Left lung (tissue), 4 donors: ENCODE measurements at regions not wholly inside any gene's neighbourhood (a gene's known extent, or its start where the extent isn't known, plus 50 kb on each side); places are given as distances from the start of the nearest gene placed in this dataset.

ENCODE experiments used
- ATAC-seq: fragments of 200-7000 bp; cut with Tn5 transposase; one replicate; pipeline ENCODE4 v1.9.1; 2020; ENCODE audit warnings: moderate library complexity
- DNase-seq, 4 donors: peaks; one replicate each; pipeline ENCODE4 v3.0.0-alpha.2; 2013 to 2020
- H3K27ac ChIP-seq, 2 donors: fragments of 200-600 bp; sonication (generic) in 1 of 2; one replicate each; pipeline versions ENCODE4 v1.5.0 to v1.8.0; 2020 to 2021
- H3K27me3 ChIP-seq, 2 donors: fragments of 200-600 bp; sonication (generic) in 1 of 2; one replicate each; pipeline versions ENCODE4 v1.5.0 to v1.8.0; 2020 to 2021
- H3K36me3 ChIP-seq, 2 donors: fragments of 200-600 bp; sonication (generic) in 1 of 2; one replicate each; pipeline versions ENCODE4 v1.5.0 to v1.8.0; 2020 to 2021
- H3K4me1 ChIP-seq, 2 donors: fragments of 200-600 bp; one replicate each; pipeline ENCODE4 v1.8.0; 2021
- H3K4me3 ChIP-seq, 2 donors: fragments of 200-600 bp; sonication (generic) in 1 of 2; one replicate each; pipeline versions ENCODE4 v1.5.0 to v1.8.0; 2020 to 2021; ENCODE audit warnings: mild to moderate bottlenecking in 1 of 2
- H3K9me3 ChIP-seq, 2 donors: fragments of 200-600 bp; sonication (generic) in 1 of 2; one replicate each; pipeline versions ENCODE4 v1.5.0 to v1.8.0; 2020 to 2021
- CTCF ChIP-seq, 2 donors: fragments of 200-600 bp; sonication (generic) in 1 of 2; IDR thresholded peaks; one replicate each; pipeline versions ENCODE4 v1.5.0 to v1.8.0; 2021; ENCODE audit warnings: antibody characterized with exemption in 2 of 2
- intact Hi-C, 2 donors: fragments of 100-400 bp; cut with DNase I; formaldehyde crosslinking; loops; one replicate each; pipeline versions ENCODE4 v1.11.2 to v1.14.2; 2022
- donor health status: DM: no; HTN: yes; CAD: no.
- donor health status: DM: no; HTN: no; CAD: no.

- peak in 2 of 4 donors; percentile 32 to 37 for DNase-seq
Measured at GRCh38 chr3:109728861-109729494, 391.6 kb upstream of the DPPA4 start.

GRCh38 chr3:109731639-109732473, 394.5 kb upstream of the DPPA4 start:
- DNase-seq (peak in 2 of 4 donors; percentile 20 to 49), ATAC-seq (peak; percentile 91)
- peak; percentile 76 to 84 for TF ChIP-seq CTCF (IDR thresholded peaks at IDR 0.05)
- intact Hi-C loops, result no loop called here
- Histone ChIP-seq H3K36me3 (no peaks in the 10 kb centered on the region), H3K27ac (no peak overlapping the region), H3K4me3 (no peak overlapping the region), H3K9me3 (peaks cover 0 to under 1% of the 10 kb centered on the region in 2 donors), H3K4me1 (no peaks in the 10 kb centered on the region), H3K27me3 (no peaks in the 10 kb centered on the region)

More at GRCh38 chr3:109728861-109729494, 391.6 kb upstream of the DPPA4 start:
- no peaks in the 10 kb centered on the region for H3K27me3 ChIP-seq
- TF ChIP-seq CTCF (IDR thresholded peaks at IDR 0.05), result no peak
- no peak overlapping the region for H3K27ac ChIP-seq
- H3K36me3 ChIP-seq, result no peaks in the 10 kb centered on the region
- no peak overlapping the region for H3K4me3 ChIP-seq
- ATAC-seq, result no peak
- H3K9me3 ChIP-seq, result peaks cover 0 to 5% of the 10 kb centered on the region in 2 donors
- H3K4me1 ChIP-seq, result no peaks in the 10 kb centered on the region
- intact Hi-C loops, result no loop called here

- no peak for ATAC-seq
- DNase-seq, result peak in 1 of 4 donors; percentile 5
Measured at GRCh38 chr3:109743981-109744380, 406.6 kb upstream of the DPPA4 start.

GRCh38 chr3:109772520-109772919, 435.2 kb upstream of the DPPA4 start:
- DNase-seq, result no peak
- TF ChIP-seq CTCF (IDR thresholded peaks at IDR 0.05), result no peak
- ATAC-seq, result no peak
- intact Hi-C loops, result no loop called here
- H3K4me1 ChIP-seq, result no peaks in the 10 kb centered on the region
- peaks cover 0 to 9% of the 10 kb centered on the region in 2 donors for H3K9me3 ChIP-seq
- H3K27ac ChIP-seq, result no peak overlapping the region
- no peaks in the 10 kb centered on the region for H3K27me3 ChIP-seq
- no peaks in the 10 kb centered on the region for H3K36me3 ChIP-seq
- no peak overlapping the region for H3K4me3 ChIP-seq

More at GRCh38 chr3:109743981-109744380, 406.6 kb upstream of the DPPA4 start:
- intact Hi-C loops, result no loop called here
- no peak for TF ChIP-seq CTCF (IDR thresholded peaks at IDR 0.05)
- no peaks in the 10 kb centered on the region for H3K36me3 ChIP-seq
- no peaks in the 10 kb centered on the region for H3K27me3 ChIP-seq
- no peaks in the 10 kb centered on the region for H3K9me3 ChIP-seq
- no peak overlapping the region for H3K4me3 ChIP-seq
- H3K4me1 ChIP-seq, result no peaks in the 10 kb centered on the region
- no peak overlapping the region for H3K27ac ChIP-seq

- H3K36me3 ChIP-seq, result no peaks in the 10 kb centered on the region
- no peak overlapping the region for H3K4me3 ChIP-seq
- DNase-seq (no peak), ATAC-seq (no peak)
- intact Hi-C loops, result no loop called here
- TF ChIP-seq CTCF (IDR thresholded peaks at IDR 0.05), result no peak
- H3K27me3 ChIP-seq, result no peaks in the 10 kb centered on the region
- H3K9me3 ChIP-seq, result peaks cover 0 to 21% of the 10 kb centered on the region in 2 donors
- H3K27ac ChIP-seq, result no peak overlapping the region
- no peaks in the 10 kb centered on the region for H3K4me1 ChIP-seq
Measured at GRCh38 chr3:109774108-109774507, 436.8 kb upstream of the DPPA4 start.
